H54 (cell line): ENCODE measurements at regions not wholly inside any gene's neighbourhood (a gene's known extent, or its start where the extent isn't known, plus 50 kb on each side); places are given as distances from the start of the nearest gene placed in this dataset.
A peak's percentile ranks its signal among the peaks of the same experiment; 100 is the strongest.
"Not testable (repeated sequence)": the region's sequence is repeated elsewhere in the genome, so short reads cannot be mapped to it uniquely, and the experiment has no call there.

Source experiments
- DNase-seq: peaks from one replicate; pipeline ENCODE4 v3.0.0; 2011; ENCODE audit warnings: low spot score, mixed read lengths; ENCODE audit not compliant: insufficient read length
- FAIRE-seq: peaks from 3 replicates; lab custom pipeline; 2011; peaks lifted over from hg19 to GRCh38; lab: Jason Lieb, UNC
- POLR2A ChIP-seq: IDR thresholded peaks from 2 replicates; pipeline ENCODE4 v1.6.1; 2011; ENCODE audit warnings: low read depth, mild to moderate bottlenecking, low read length

GRCh38 chr7:113216038-113216437 is 97.7 kb upstream of the SMIM30 start:
- DNase-seq = no peak
- TF ChIP-seq POLR2A = no peak
- FAIRE-seq = no peak

- peak; percentile 43 for FAIRE-seq
- no peak for DNase-seq
Measured at GRCh38 chr7:113209449-113210203, 91.3 kb upstream of the SMIM30 start.

GRCh38 chr7:113207931-113208330 is 89.6 kb upstream of the SMIM30 start:
- no peak for TF ChIP-seq POLR2A
- DNase-seq (no peak), FAIRE-seq (no peak)

More at GRCh38 chr7:113209449-113210203, 91.3 kb upstream of the SMIM30 start:
- TF ChIP-seq POLR2A = no peak

GRCh38 chr7:113207441-113207840 is 89.1 kb upstream of the SMIM30 start:
- no peak for FAIRE-seq

GRCh38 chr7:113204415-113204814 is 86.1 kb upstream of the SMIM30 start:
- TF ChIP-seq POLR2A = no peak
- DNase-seq (no peak), FAIRE-seq (no peak)

More at GRCh38 chr7:113207441-113207840, 89.1 kb upstream of the SMIM30 start:
- DNase-seq = no peak
- no peak for TF ChIP-seq POLR2A

GRCh38 chr7:113202284-113202683 is 83.9 kb upstream of the SMIM30 start:
- DNase-seq (no peak), FAIRE-seq (no peak)
- no peak for TF ChIP-seq POLR2A

- TF ChIP-seq POLR2A = no peak
- FAIRE-seq (no peak), DNase-seq (no peak)
Measured at GRCh38 chr7:113200281-113200680, 81.9 kb upstream of the SMIM30 start.

- DNase-seq (no peak), FAIRE-seq (no peak)
- no peak for TF ChIP-seq POLR2A
Measured at GRCh38 chr7:113199841-113200240, 81.5 kb upstream of the SMIM30 start.

- no peak for TF ChIP-seq POLR2A
- DNase-seq (no peak), FAIRE-seq (no peak)
Measured at GRCh38 chr7:113199136-113199535, 80.8 kb upstream of the SMIM30 start.

- TF ChIP-seq POLR2A = no peak
- DNase-seq = no peak
- peak; percentile 48 for FAIRE-seq
Measured at GRCh38 chr7:113198226-113198625, 79.9 kb upstream of the SMIM30 start.

GRCh38 chr7:113197274-113197673 is 78.9 kb upstream of the SMIM30 start:
- no peak for TF ChIP-seq POLR2A
- DNase-seq (no peak), FAIRE-seq (peak; percentile 77)

- FAIRE-seq = no peak
- TF ChIP-seq POLR2A = no peak
- no peak for DNase-seq
Measured at GRCh38 chr7:113188396-113188795, 70.0 kb upstream of the SMIM30 start.

- no peak for DNase-seq
- TF ChIP-seq POLR2A = no peak
- peak; percentile 78 for FAIRE-seq
Measured at GRCh38 chr7:113179313-113179712, 61.0 kb upstream of the SMIM30 start.

GRCh38 chr7:113176836-113177235 is 58.5 kb upstream of the SMIM30 start:
- FAIRE-seq = peak; percentile 23
- no peak for DNase-seq
- no peak for TF ChIP-seq POLR2A

- DNase-seq, FAIRE-seq: not testable (repeated sequence)
Measured at GRCh38 chr7:113176180-113176579, 57.8 kb upstream of the SMIM30 start.
